ENCODE measurements at regions not wholly inside any gene's neighbourhood (a gene's known extent, or its start where the extent isn't known, plus 50 kb on each side); places are given as distances from the start of the nearest gene placed in this dataset.

DNA sequence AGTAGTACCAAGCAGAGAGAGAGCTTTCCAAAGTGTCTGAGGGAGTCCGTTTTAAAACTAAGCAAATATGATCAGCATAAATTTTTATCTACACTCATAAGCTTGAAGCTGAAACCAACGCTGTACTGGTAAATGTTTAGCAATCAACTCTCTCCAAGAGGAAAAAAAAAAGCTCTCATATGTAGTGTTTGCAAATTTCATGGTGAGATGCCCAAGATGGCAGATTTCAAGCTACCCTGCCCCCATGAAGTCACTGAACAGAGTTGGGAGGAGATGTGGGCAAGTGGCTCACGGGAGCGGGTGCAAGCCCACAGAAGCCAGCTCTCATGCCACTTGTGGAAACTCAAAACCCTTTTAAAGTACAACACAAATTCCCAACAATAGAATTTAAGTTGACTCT lies 475.8 kb downstream of the BCAT1 start:
- no peak for DNase-seq (ENCODE audit: low spot score)

DNA sequence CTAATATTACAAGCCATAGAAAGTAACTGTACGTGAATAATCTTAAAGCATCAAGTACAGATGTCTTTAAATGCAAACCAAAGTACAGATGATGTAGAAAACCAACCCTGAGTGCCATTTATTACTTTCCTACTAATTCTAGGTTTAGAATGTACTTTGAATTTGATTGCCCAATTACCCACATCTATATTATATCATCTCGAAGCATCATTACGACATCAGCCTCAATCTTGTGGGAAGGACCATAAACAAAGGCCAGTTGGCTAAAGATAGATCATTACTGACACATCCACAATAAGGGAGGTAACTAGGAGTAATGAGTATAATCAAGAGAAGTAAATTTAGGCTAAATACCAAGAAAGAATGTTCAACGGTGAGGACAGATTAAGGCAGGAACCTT lies 478.9 kb downstream of the BCAT1 start:
- no peak for DNase-seq (ENCODE audit: low spot score)

DNA sequence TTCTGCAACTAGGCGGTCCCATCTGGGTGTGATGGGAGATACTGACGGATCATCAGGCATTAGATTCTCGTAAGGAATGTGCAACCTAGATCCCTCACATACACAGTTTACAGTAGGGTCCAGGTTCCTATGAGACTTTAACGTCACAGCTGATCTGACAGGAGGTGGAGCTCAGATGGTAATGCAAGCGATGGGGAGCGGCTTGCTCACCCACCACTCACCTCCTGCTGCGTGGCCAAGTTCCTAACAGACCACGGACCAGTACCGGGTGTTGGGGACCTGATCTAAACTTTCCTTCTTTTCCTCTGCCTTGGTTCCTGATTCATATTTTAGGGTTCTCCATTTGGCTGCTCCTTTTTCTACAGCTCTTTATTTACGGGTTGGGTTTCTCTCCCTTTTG lies 479.8 kb downstream of the BCAT1 start:
- DNase-seq (ENCODE audit: low spot score): no peak

DNA sequence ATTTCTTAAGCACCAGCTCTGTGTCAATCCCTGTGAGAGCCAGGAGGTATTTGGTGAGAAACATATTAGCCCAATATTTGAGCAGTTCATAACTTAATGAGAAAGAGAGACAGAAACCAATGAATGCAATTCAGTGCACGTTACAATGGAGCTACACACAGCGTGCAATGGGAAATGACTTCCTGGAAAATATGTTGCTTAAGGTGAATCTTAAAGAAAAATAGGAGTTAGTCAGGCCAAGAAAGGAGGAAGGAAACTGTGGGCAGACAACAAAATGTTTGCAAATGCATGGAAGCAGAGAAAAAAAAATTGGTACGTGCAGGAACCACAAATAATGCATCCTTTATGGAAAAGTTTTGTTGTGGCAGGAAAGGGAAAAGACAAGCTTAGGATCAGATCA lies 481.7 kb downstream of the BCAT1 start:
- DNase-seq (ENCODE audit: low spot score): no peak

DNA sequence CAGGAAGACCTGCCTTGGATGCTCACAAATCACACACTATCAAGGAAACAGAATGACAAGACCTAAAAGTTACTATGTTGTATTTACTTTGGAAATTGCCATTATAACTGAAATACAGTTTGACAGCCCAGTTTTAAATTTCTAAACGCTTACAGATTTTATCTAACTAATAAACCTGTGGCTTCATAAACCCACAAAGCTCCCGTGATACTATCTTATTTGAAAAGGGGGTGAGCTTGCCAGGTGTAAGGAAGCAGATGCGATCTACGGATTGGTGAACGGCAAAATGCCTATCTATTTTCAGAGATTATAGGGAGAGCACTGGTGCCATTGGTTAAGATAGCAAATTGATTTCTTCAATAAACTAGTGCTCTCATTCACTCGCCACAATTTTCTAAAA lies 485.5 kb downstream of the BCAT1 start:
- no peak for DNase-seq (ENCODE audit: low spot score)

DNA sequence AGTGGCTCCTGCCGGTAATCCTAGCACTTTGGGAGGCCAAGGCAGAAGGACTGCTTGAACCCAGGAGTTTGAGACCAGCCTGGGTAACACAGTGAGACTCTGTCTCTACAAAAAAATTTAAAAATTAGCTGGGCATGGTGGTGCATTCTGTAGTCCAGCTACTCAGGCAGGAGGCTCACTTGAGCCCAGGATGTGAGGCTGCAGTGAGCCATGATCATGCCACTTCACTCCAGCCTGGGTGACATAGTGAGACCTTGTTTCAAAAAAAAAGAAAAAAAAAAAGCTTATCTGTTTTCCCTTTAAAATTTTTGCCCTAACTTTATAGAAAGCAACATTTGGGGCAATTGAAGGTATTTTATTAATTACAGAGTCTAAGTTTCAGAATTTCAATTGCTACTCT lies 486.0 kb downstream of the BCAT1 start:
- no peak for DNase-seq (ENCODE audit: low spot score)

DNA sequence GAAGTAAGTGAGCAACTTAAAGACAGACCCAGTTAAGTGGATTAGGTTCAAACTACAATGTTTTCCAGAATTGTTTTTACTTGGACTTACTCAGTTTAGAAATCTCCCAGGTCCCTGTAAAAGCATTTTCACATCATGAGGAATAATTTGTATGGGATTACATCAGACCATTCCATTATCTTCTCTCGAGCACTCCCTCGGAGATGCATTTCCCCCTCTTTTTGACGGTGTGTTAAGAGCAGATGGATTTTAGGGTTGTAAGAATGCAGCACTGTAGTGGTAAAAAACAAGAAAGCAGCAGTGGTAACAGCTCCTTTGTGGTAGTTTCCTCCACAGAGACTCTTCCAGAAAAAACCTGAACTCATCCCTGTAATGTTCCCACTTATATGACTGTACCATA lies 488.4 kb downstream of the BCAT1 start:
- DNase-seq (ENCODE audit: low spot score): no peak

DNA sequence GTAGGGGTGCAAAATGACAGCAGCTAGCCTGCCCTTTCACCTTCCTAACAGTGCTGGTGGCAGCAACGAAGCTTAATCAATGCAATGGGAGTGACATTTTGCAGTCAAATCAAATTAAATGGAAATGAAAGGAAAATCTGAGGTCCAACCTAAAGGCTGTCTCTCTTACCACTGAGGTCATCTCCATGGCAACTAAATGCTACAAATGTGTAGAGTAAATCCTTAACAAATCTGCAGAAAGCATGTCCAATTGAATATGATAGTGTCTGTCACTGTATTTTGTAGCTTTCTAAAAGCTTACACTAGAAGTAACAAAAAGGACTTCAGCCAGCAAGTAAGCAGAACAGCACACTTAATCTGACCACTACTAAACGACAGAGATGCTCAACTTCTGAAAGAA lies 488.8 kb downstream of the BCAT1 start:
- DNase-seq (ENCODE audit: low spot score): no peak

DNA sequence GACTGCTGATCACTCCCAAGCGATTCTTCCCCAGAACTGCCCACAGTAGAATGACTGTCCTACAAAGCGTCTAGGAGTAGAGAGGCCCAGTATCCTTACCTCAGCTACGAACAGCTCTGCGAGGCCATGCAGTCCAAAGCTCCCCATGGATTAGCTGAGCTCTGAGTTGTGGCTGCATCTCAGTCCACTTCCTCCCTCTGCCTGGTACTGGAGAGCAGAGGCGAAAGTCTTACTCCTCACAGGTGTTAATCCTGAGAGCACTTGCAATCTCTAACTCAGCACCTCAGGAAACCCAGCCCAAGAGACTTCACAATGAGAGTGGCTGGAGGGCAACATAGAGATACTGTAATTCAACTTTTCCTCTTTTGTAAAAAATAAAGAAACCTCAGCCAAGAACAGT lies 493.1 kb downstream of the BCAT1 start:
- no peak for DNase-seq (ENCODE audit: low spot score)

DNA sequence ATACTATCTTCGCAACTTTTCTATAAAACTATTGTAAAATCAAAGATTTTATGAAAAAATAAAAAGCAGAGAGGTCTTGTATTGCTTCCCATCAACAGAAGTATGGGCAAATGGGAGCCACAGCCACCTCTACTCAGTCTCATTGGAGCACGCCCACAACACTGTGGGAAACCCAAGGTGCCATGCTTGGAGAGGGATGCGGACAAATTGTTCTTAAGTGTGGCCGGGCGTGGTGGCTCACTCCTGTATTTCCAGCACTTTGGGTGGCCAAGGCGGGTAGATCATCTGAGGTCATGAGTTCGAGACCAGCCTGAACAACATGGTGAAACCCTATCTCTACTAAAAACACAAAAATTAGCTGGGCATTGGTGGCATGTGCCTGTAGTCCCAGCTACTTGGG lies 498.2 kb upstream of the SOX5 start:
- no peak for DNase-seq (ENCODE audit: low spot score)

DNA sequence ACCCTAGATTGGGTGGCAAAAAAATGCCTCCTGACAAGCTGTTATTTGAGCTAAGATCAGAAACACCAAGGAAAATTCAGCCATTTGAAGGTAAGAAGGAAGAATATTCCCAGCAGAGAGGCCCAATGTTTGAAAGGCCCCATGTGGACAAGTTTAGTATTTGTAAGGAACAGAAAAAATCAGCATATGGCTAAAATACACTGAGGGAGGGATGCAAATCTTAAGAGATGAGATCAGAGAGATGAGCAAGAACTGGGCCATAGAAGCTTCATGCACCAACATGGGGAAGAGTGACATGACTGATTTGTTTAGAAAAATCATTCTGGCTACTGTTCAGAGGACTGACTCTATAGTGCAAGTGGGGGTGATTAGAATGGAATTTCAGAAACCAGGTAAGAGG lies 496.8 kb upstream of the SOX5 start:
- no peak for DNase-seq (ENCODE audit: low spot score)

DNA sequence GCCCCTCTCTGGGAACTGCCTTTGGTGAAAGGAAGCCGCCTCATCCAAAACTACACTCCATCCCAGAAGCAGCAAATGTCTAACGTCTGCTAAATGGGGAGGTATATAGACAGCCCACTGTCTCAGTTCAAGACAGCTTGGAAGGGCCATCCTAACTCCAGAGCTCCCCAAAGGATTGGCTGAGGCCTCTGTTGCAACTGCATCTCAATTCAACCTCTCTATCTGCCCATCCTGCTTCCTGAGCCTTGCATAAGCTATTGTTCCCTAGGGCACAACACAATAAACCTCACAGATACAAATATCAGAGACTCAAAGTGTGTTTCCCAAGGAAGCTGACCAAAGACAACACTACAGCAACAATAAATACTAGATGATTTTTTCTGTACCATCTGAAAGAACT lies 495.2 kb upstream of the SOX5 start:
- DNase-seq (ENCODE audit: low spot score): no peak

DNA sequence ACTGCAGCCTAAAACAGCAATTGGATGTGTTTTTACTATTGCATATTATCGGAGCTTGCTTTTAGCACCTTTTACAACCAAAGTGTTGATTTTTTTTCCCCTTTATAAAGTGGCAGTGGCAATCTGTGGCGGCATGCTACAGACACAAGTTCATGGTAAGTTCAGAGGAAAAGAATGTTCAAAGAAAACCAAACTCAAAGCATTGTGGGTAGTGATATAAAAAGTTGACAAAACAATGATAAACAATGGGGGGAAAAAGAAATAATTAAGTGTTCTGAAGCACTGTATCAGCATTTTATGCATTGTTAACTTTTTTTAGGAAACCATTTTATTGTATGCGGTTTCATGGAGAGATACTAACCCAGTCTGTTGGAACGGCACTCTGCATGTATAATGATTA lies 492.0 kb upstream of the SOX5 start:
- no peak for DNase-seq (ENCODE audit: low spot score)

DNA sequence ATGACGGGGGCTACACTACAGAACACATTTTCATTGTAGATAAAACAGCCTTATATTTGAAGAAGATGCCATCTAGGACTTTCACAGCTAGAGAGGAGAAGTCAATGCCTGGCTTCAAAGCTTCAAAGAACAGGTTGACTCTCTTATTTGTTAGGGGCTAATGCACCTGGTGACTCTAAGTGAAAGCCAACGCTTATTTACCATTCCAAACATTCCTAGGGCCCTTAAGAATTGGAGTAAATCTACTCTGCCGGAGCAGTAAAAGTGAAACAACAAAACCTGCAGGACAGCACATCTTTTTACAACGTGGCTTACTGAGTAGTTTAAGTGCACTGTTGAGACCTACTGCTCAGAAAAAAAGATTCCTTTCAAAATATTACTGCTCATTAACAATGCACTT lies 487.2 kb upstream of the SOX5 start:
- no peak for DNase-seq (ENCODE audit: low spot score)

DNA sequence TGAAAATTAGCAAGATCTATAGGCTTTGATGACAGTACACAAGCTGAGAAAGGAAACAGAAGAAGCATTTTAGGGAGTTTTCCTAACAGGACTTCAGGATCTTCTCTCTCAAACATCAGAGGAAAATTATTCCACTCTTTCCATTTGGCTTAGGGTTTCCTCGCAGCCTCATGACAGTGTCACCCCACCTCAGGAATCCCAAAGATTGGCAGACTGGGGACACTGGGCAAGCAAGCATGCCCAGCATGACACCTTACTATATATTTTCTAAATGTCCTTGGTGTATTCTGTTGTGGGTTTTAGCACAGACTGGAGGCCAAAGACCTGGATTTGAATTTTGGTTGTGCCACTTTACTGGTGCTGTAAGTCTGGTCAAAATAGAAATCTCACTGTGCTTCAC lies 482.4 kb upstream of the SOX5 start:
- no peak for DNase-seq (ENCODE audit: low spot score)

DNA sequence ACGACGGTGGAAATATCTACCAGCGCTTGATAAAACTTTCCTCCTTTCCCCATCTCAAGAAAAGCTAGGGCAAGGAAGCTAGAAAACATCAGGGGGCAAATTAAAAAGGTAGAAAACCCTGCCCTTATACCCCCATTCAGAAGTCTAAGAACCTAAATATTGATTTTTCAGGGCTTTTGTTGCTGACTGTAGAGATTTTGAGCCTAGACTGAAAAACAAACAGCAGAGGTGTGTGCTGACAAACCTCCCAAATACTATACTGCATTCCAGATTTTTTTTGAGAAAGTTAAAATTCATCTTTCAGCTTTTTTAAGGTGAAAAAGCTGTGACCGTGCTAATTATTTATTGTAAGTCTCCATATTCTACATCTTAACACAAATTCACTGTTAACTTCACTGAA lies 478.3 kb upstream of the SOX5 start:
- DNase-seq (ENCODE audit: low spot score): no peak

DNA sequence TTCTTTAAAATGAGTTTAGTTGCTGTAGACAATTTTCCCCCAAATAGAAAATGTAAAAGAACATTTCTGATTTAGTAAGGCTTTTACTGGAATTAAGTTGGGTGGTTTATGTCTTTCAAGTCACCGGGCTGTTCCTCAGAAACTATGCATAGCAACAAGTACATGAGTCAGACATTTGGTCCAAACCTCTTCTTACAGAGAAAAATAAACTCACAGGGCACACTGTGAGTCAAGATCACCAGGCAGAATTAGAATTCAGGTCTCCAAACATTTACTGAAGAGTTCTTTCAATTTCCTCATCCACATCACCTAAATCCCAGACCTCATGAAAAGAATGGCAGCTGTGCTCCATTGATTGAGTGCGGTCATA lies 476.1 kb upstream of the SOX5 start:
- DNase-seq (ENCODE audit: low spot score): peak; percentile 14

DNA sequence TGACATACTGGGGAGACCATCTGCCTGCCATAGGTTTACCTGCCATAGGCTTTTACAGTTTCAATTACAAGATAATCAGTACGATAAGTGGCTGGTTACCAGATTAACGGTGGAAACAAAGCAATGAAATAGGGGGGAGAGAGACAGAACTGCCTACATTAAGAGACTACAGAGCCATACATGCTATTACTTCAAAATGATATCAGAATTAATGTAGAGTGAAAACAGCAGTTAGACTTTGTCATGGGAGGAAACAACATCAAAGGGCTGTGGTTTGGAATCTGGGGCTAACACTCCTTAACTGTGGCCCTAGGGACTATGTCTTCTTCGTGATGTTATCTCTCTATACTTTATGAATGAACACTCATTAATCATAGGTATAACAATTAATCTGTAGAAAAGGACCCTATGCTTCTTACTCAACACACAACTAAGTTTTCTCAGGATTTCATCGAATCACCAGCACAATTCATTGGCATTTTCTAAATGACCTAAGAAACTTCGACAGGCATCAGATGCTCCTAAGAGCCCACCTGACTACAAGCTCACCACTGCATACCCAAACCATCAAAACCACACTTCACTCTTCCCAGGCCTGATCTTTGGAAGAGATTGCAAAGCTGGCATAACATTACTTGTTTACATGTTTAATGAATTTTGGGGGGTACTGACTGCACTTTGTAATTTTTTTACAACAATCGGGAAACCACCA lies 475.6 kb upstream of the SOX5 start:
- DNase-seq (ENCODE audit: low spot score): no peak

DNA sequence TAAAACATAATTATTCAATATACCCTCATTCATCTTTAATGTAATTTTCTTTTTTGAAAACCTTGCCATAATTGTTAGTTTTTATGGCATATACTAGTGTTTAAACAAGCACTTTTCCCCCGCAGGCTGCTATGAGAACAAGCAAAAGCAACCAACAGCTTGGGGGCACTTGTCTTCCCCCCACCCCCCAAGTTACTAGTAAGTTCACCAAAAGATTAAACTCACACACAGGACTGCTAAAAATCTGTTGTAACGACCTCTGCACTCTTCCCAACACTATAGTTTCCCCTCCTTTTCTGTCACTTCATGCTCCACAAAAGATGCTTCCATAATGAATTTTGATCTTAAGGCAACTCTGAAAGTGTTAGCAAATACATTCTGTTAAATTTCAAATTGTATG lies 474.9 kb upstream of the SOX5 start:
- DNase-seq (ENCODE audit: low spot score): no peak

DNA sequence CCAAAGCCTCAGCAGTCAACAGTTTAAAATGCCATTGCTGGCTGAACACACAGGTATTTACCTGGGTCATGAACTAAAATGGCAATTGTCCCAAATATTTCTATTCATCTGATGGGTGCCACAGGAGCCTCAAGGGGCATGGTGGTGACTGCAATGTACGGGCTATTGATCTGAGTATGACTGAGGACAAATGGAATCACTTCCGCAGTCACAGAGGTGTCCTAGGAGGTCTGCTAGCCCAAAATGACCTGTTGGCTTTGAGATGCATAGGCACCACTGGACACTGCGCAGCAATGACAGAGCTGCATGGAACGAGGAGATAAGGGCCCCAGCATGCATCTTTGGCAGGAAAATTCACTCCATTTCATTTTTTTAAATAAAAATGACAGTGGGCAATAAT lies 474.1 kb upstream of the SOX5 start:
- no peak for DNase-seq (ENCODE audit: low spot score)

DNA sequence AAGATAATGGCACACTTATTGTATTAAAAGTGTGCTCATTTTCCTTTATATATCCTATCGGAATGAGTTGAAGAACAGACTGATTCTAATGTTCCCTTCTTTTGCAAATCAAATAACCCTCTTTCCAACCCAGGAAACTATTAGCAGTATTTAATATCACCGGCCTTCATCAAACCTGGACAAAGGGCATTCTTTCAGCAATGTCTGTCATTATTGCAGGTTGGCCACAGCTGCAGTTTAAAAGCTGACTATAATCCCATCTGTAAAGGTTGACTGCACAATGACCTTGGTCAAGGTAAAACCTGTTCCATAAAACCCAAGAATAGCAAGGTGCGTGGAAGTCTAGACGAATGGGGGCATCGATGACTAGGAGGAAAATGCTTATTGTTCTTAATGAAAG lies 472.3 kb upstream of the SOX5 start:
- DNase-seq (ENCODE audit: low spot score): no peak

DNA sequence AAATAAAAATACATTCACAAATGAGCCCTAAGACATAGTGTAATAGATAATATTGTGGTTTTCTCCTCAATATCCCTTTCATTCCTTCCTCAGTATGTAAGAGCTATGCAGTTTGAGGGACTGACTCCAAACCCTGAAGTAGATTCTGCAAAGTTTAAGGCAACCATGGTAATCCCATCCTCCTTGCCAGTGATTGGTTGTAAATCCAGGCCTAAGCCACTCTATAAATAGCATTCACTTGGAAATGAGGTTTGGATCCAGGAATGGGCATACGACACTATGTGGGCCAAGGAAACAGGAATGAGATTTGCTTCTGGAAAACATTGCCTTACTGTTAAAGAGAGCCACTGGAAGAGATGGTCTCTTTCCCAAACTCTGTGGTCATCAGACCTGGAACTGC lies 468.7 kb upstream of the SOX5 start:
- DNase-seq (ENCODE audit: low spot score): peak; percentile 12

DNA sequence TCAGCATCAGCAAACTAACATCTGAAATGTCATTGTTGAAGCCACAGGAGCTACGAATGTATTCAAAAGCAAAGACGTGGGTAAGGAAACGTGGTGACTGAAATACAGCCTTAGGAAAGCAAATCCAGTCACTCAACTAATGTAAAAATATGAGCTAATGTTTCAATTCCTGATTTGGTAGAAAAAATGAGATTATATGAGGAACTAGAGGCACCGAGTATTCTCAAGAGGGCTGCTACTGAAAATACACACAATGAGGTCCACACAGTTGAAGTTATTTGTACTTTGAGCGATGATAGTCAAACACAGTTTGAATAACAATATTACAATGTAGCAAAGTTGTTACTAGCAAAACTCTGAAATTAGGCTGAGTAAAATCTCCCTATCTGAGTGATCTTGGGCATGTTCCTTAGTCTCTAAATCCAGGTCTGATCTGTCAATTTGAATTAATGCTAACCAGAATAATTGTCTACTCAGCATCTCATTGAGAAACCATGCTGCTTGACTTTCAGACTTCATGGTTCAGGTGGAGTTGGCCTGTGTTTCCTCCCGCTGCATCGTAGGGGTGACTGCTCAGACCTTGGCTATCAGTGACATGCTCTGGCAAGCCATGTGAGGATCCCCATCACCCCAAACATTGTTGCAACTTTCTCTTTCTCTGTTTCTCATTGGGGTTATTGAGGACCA lies 467.1 kb upstream of the SOX5 start:
- no peak for DNase-seq (ENCODE audit: low spot score)

DNA sequence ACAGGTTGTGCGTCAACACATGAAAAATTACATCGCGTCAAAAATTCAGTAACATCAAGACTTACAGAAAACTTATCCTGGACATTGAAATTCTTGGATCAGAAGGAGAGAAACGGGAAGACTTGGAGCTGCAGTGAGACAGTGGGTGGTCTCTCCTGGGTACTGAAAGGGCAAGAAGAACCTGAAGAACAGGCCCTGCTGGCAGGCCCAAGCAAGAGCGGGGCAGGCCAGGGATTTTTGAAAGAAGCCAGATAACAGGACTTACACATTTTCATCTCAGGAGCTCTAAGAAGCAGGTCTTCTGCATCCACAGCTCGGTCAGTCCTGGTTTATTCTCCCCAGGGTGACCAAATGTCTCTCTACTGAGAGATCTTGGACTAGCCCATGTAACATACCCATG lies 466.5 kb upstream of the SOX5 start:
- no peak for DNase-seq (ENCODE audit: low spot score)
